Spleen (tissue), 7 donors: ENCODE measurements at regions not wholly inside any gene's neighbourhood (a gene's known extent, or its start where the extent isn't known, plus 50 kb on each side); places are given as distances from the start of the nearest gene placed in this dataset.

Experiments used
- CTCF ChIP-seq, 11 experiments: fragments of 200-600 bp in 7 of 11; fragments of 450-650 bp in 4 of 11; sonication (generic) in 4 of 11; IDR thresholded peaks in 8 of 11; conservative IDR thresholded peaks in 3 of 11; 1 replicate in 7 of 11; 2 replicates in 4 of 11; pipeline versions ENCODE4 v1.4.0 to v1.8.0; 2016 to 2021; ENCODE audit warnings: antibody characterized with exemption in 11 of 11, inconsistent platforms in 4 of 11, mild to moderate bottlenecking in 1 of 11
- POLR2A ChIP-seq, 3 donors: fragments of 450-650 bp; IDR thresholded peaks; one replicate each; pipeline ENCODE4 v1.5.1; 2017; ENCODE audit warnings: antibody characterized with exemption in 3 of 3, mild to moderate bottlenecking in 1 of 3
- POLR2AphosphoS5 ChIP-seq, 3 donors: sonication (generic); formaldehyde crosslinking; IDR thresholded peaks; one replicate each; pipeline ENCODE4 v1.5.1; 2017; ENCODE audit warnings: antibody characterized with exemption in 3 of 3
- donor health status: DM: no; HTN: no; CAD: no; lungs with moderate emphysema.
- donor health status: DM: no; HTN: no; CAD: no.
- donor health status: DM: no; HTN: no; CAD: no.

GRCh38 chr5:57416278-57416994, 66.2 kb downstream of the ACTBL2 start:
- TF ChIP-seq CTCF (IDR thresholded peaks at IDR 0.05 in 8 of 11, conservative IDR thresholded peaks at IDR 0.05 in 3 of 11) = no peak
- no peak for TF ChIP-seq POLR2AphosphoS5 (IDR thresholded peaks at IDR 0.05)
- TF ChIP-seq POLR2A (IDR thresholded peaks at IDR 0.05) = no peak
